Activated CD8-positive, alpha-beta T cell treated with anti-CD3 and anti-CD28 coated beads, Interleukin-2, amount 10 ng/mL, durations not matched to agents 7 days and 5 days (primary cell): ENCODE measurements at regions not wholly inside any gene's neighbourhood (a gene's known extent, or its start where the extent isn't known, plus 50 kb on each side); places are given as distances from the start of the nearest gene placed in this dataset.
"Not testable (repeated sequence)": the region's sequence is repeated elsewhere in the genome, so short reads cannot be mapped to it uniquely, and the experiment has no call there.

Source experiments
- ATAC-seq: fragments of 150-1000 bp; cut with Tn5 transposase; one replicate; pipeline ENCODE4 v1.10.0; 2021; ENCODE audit warnings: moderate library complexity
- CTCF ChIA-PET: fragments of 350-600 bp; sonication (Branson Sonifier 250); formaldehyde crosslinking; loops from one replicate; lab custom pipeline; 2021; ENCODE audit warnings: antibody characterized with exemption; lab: Charles Lee
- POLR2A ChIA-PET: fragments of 350-600 bp; sonication (Branson Sonifier 250); formaldehyde crosslinking; loops from one replicate; lab custom pipeline; 2021; ENCODE audit warnings: antibody characterized with exemption; lab: Charles Lee
- DNase-seq: peaks from one replicate; pipeline ENCODE4 v3.0.0-alpha.2; 2020
- H3K27ac Mint-ChIP-seq: one replicate; pipeline ENCODE4 v1.8.0; 2021; ENCODE audit warnings: mild to moderate bottlenecking, mixed read lengths
- H3K27me3 Mint-ChIP-seq: one replicate; pipeline ENCODE4 v1.8.0; 2021; ENCODE audit warnings: low read depth, mixed read lengths
- H3K36me3 Mint-ChIP-seq: one replicate; pipeline ENCODE4 v1.8.0; 2021; ENCODE audit warnings: low read depth, mixed read lengths
- H3K4me1 Mint-ChIP-seq: one replicate; pipeline ENCODE4 v1.8.0; 2021; ENCODE audit warnings: low read depth, mixed read lengths
- H3K4me3 Mint-ChIP-seq: one replicate; pipeline ENCODE4 v1.8.0; 2021; ENCODE audit warnings: mild to moderate bottlenecking, mixed read lengths
- H3K9me3 Mint-ChIP-seq: one replicate; pipeline ENCODE4 v1.8.0; 2022; ENCODE audit warnings: mixed read lengths; ENCODE audit not compliant: insufficient read depth

DNA sequence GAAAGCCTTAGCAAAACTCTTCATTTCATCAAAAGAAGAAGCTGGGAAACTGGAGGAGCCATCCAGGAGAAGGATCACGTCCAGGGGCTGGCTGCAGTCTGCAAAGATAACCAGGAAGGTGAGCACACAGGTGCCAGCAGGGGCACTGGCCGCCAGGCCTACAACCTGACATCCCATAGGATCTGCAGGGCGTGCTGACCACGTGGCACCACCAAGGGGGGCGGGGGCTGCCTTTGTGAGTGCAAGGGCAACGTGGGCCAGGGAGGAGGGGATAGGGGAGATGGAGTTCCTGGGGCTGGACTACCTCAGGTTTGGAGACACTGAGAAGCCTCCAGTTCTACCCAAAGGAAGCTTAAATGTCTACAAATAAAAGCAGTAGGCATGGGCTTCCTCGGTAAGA, 102.7 kb upstream of the CCT8L2 start:
- ChIA-PET CTCF (no interaction called here), POLR2A (no interaction called here)
- no peak for ATAC-seq
- Mint-ChIP-seq H3K36me3 (no peaks in the 10 kb centered on the region), H3K27ac (no peak overlapping the region), H3K9me3 (no peaks in the 10 kb centered on the region), H3K27me3 (no peaks in the 10 kb centered on the region), H3K4me3 (no peak overlapping the region), H3K4me1 (no peaks in the 10 kb centered on the region)
- no peak for DNase-seq

GRCh38 chr22:16693747-16694146, 101.1 kb upstream of the CCT8L2 start:
- H3K4me3 Mint-ChIP-seq, H3K36me3 Mint-ChIP-seq, H3K27ac Mint-ChIP-seq, POLR2A ChIA-PET, ATAC-seq, CTCF ChIA-PET, DNase-seq, H3K4me1 Mint-ChIP-seq, H3K27me3 Mint-ChIP-seq, H3K9me3 Mint-ChIP-seq: not testable (repeated sequence)

GRCh38 chr22:16689358-16689757, 96.7 kb upstream of the CCT8L2 start:
- H3K27me3 Mint-ChIP-seq, H3K4me3 Mint-ChIP-seq, CTCF ChIA-PET, POLR2A ChIA-PET, H3K9me3 Mint-ChIP-seq, H3K27ac Mint-ChIP-seq, H3K36me3 Mint-ChIP-seq, DNase-seq, H3K4me1 Mint-ChIP-seq, ATAC-seq: not testable (repeated sequence)

GRCh38 chr22:16681290-16681689, 88.7 kb upstream of the CCT8L2 start:
- ATAC-seq, CTCF ChIA-PET, H3K4me1 Mint-ChIP-seq, H3K36me3 Mint-ChIP-seq, H3K9me3 Mint-ChIP-seq, H3K27ac Mint-ChIP-seq, DNase-seq, POLR2A ChIA-PET, H3K4me3 Mint-ChIP-seq, H3K27me3 Mint-ChIP-seq: not testable (repeated sequence)

GRCh38 chr22:16680209-16680899, 87.7 kb upstream of the CCT8L2 start:
- CTCF ChIA-PET, H3K9me3 Mint-ChIP-seq, H3K4me1 Mint-ChIP-seq, DNase-seq, H3K27me3 Mint-ChIP-seq, H3K27ac Mint-ChIP-seq, ATAC-seq, H3K4me3 Mint-ChIP-seq, POLR2A ChIA-PET, H3K36me3 Mint-ChIP-seq: not testable (repeated sequence)

DNA sequence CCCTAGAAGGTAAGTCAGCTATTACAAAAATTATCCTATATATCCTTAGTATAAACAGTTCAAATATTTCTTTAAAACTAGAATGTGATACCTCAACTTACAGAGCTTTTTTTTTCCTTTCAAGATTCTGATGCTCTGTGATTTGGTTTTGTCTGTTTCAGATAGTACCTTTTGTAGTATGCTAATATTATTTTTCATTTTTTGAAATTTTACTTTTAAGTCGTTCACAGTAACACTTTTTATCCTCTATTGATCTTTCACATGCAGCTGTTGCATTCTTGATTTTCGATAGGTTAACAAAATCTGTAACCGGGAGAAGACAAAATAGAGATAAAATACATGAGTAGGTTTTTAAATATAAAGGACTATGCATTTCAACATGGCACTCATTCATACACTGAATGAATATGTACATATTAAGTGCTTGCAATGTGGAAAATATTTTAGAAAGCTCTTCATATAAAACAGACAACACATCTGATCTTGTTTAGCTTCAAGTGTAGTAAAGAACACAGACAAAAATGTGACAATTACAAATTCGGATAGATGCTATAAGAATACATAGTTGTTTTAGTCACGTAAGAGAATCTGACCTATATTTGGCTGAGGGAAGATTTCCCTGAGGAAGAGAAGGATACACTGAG, 86.7 kb upstream of the CCT8L2 start:
- H3K36me3 Mint-ChIP-seq, CTCF ChIA-PET, H3K27ac Mint-ChIP-seq, H3K4me3 Mint-ChIP-seq, POLR2A ChIA-PET, H3K9me3 Mint-ChIP-seq, DNase-seq, H3K27me3 Mint-ChIP-seq, ATAC-seq, H3K4me1 Mint-ChIP-seq: not testable (repeated sequence)

DNA sequence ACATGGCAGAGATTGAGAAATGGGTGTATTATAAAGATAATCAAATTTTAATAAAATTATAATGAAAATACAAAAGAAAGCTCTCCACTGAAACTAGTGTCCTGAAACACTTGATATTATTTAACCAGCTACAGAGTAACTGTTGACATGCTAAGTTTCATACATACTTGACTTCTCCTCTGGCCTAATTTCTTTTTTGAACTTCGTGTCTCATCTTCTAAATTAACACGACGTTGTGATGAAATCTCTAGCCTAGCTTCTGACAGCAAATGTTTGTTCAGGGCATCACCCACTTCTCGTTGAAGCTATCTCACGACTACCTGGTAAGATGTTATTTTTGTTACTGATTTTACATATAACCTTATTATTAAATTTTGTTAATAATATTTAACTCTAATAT, 80.8 kb upstream of the CCT8L2 start:
- DNase-seq, H3K27me3 Mint-ChIP-seq, ATAC-seq, CTCF ChIA-PET, H3K36me3 Mint-ChIP-seq, H3K9me3 Mint-ChIP-seq, POLR2A ChIA-PET, H3K27ac Mint-ChIP-seq, H3K4me1 Mint-ChIP-seq, H3K4me3 Mint-ChIP-seq: not testable (repeated sequence)

GRCh38 chr22:16665610-16666009, 73.0 kb upstream of the CCT8L2 start:
- not testable (repeated sequence) for H3K4me3 Mint-ChIP-seq, H3K36me3 Mint-ChIP-seq, H3K27me3 Mint-ChIP-seq

DNA sequence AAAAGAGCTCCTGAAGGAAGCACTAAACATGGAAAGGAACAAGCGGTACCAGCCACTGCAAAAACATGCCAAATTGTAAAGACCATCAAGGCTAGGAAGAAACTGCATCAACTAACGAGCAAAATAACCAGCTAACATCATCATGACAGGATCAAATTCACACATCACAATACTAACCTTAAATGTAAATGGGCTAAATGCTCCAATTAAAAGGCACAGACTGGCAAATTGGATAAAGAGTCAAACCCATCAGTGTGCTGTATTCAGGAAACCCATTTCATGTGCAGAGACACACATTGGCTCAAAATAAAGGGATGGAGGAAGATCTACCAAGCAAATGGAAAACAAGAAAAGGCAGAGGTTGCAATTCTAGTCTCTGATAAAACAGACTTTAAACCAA, 69.7 kb upstream of the CCT8L2 start:
- H3K4me3 Mint-ChIP-seq, H3K27ac Mint-ChIP-seq, POLR2A ChIA-PET, ATAC-seq, H3K4me1 Mint-ChIP-seq, CTCF ChIA-PET, H3K9me3 Mint-ChIP-seq, H3K27me3 Mint-ChIP-seq, H3K36me3 Mint-ChIP-seq, DNase-seq: not testable (repeated sequence)

More at GRCh38 chr22:16665610-16666009, 73.0 kb upstream of the CCT8L2 start:
- CTCF ChIA-PET, ATAC-seq, H3K4me1 Mint-ChIP-seq, H3K9me3 Mint-ChIP-seq, POLR2A ChIA-PET, DNase-seq, H3K27ac Mint-ChIP-seq: not testable (repeated sequence)

- H3K36me3 Mint-ChIP-seq, H3K27me3 Mint-ChIP-seq, H3K4me1 Mint-ChIP-seq, ATAC-seq, H3K4me3 Mint-ChIP-seq, DNase-seq, POLR2A ChIA-PET, H3K9me3 Mint-ChIP-seq, H3K27ac Mint-ChIP-seq, CTCF ChIA-PET: not testable (repeated sequence)
These were observed 68.4 kb upstream of the CCT8L2 start for GRCh38 chr22:16660989-16661388.

- ATAC-seq, H3K27ac Mint-ChIP-seq, CTCF ChIA-PET, H3K36me3 Mint-ChIP-seq, DNase-seq, H3K4me1 Mint-ChIP-seq, H3K9me3 Mint-ChIP-seq, POLR2A ChIA-PET, H3K27me3 Mint-ChIP-seq, H3K4me3 Mint-ChIP-seq: not testable (repeated sequence)
These were observed 68.0 kb upstream of the CCT8L2 start for GRCh38 chr22:16660570-16660969.

DNA sequence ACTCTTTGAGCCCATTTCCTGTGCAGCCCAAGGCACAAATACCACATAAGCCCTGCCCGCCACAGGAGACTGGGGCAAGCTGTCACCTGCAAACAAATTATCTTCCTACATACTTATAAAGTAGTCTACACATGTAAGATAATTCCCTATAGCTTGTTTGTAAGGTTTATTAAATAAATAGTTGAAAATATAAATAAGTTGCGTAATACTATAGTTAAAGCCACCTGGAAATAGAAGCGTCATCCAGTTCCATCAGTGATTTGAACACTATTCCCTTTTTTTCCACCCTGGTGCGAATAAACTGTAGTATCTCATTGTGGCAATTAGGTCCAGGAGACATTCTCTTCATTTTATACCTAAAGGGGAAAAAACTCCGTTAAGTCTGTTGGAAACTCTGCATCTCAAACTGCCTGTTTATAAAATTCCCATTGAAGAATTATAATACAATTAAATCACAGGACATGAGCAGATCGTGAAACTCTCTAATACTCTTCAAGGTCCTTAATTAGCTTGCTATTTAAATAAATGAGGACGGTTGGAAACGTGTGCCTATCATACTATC, 66.7 kb upstream of the CCT8L2 start:
- POLR2A ChIA-PET, CTCF ChIA-PET, H3K4me3 Mint-ChIP-seq, H3K27ac Mint-ChIP-seq, H3K27me3 Mint-ChIP-seq, DNase-seq, H3K9me3 Mint-ChIP-seq, ATAC-seq, H3K4me1 Mint-ChIP-seq, H3K36me3 Mint-ChIP-seq: not testable (repeated sequence)
